Neural progenitor cell (in vitro differentiated cells): ENCODE measurements at regions not wholly inside any gene's neighbourhood (a gene's known extent, or its start where the extent isn't known, plus 50 kb on each side); places are given as distances from the start of the nearest gene placed in this dataset.

Experiments
- DNase-seq: peaks from one replicate; pipeline ENCODE4 v3.0.0-alpha.2; 2016; ENCODE audit warnings: low spot score
- H2AFZ ChIP-seq: fragments of 200-600 bp; sonication (generic); replicated peaks from 2 replicates; pipeline ENCODE4 v1.6.1; 2016; ENCODE audit warnings: antibody characterized with exemption
- H3F3A ChIP-seq: fragments of 200-600 bp; sonication (generic); 2 replicates; pipeline ENCODE4 v1.6.1; 2016; ENCODE audit warnings: antibody characterized with exemption, low read depth
- H3K27ac ChIP-seq: fragments of 200-600 bp; sonication (generic); 2 replicates; pipeline ENCODE4 v1.5.1; 2016; ENCODE audit warnings: mild to moderate bottlenecking
- H3K27me3 ChIP-seq: fragments of 200-600 bp; sonication (generic); 2 replicates; pipeline ENCODE4 v1.6.1; 2016; ENCODE audit warnings: mild to moderate bottlenecking, moderate library complexity
- H3K36me3 ChIP-seq: fragments of 200-600 bp; sonication (generic); 2 replicates; pipeline ENCODE4 v1.5.1; 2016
- H3K4me1 ChIP-seq: fragments of 200-600 bp; sonication (generic); 2 replicates; pipeline ENCODE4 v1.6.1; 2016; ENCODE audit warnings: mixed run types
- H3K4me2 ChIP-seq: fragments of 200-600 bp; sonication (generic); 2 replicates; pipeline ENCODE4 v1.6.1; 2016
- H3K4me3 ChIP-seq: fragments of 200-600 bp; sonication (generic); 2 replicates; pipeline ENCODE4 v1.5.1; 2016
- H3K79me2 ChIP-seq: fragments of 200-600 bp; sonication (generic); 2 replicates; pipeline ENCODE4 v1.6.1; 2016; ENCODE audit warnings: low read depth
- H3K9ac ChIP-seq: fragments of 200-600 bp; sonication (generic); 2 replicates; pipeline ENCODE4 v1.6.1; 2016
- H3K9me3 ChIP-seq: fragments of 200-600 bp; sonication (generic); 2 replicates; pipeline ENCODE4 v1.5.1; 2016; ENCODE audit warnings: low read depth
- H4K20me1 ChIP-seq: fragments of 200-600 bp; sonication (generic); 2 replicates; pipeline ENCODE4 v1.6.1; 2016; ENCODE audit warnings: low read depth
- H3K27ac Mint-ChIP-seq: 3 replicates; pipeline ENCODE4 v1.8.0; 2021; ENCODE audit warnings: mixed read lengths
- H3K27me3 Mint-ChIP-seq: 2 replicates; pipeline ENCODE4 v1.8.0; 2022; ENCODE audit warnings: low read depth, mild to moderate bottlenecking, inconsistent platforms, moderate library complexity, mixed read lengths; ENCODE audit not compliant: insufficient read depth
- H3K36me3 Mint-ChIP-seq: 3 replicates; pipeline ENCODE4 v1.8.0; 2021; ENCODE audit warnings: mixed read lengths
- H3K4me1 Mint-ChIP-seq: 3 replicates; pipeline ENCODE4 v1.8.0; 2021; ENCODE audit warnings: mixed read lengths
- H3K4me3 Mint-ChIP-seq: 3 replicates; pipeline ENCODE4 v1.8.0; 2021; ENCODE audit warnings: mild to moderate bottlenecking, moderate library complexity, mixed read lengths
- H3K9me3 Mint-ChIP-seq: 3 replicates; pipeline ENCODE4 v1.8.0; 2020; ENCODE audit warnings: mixed read lengths
- EZH2 ChIP-seq: fragments of 200-600 bp; sonication (generic); IDR thresholded peaks from 2 replicates; pipeline ENCODE4 v1.6.1; 2017; ENCODE audit warnings: antibody characterized with exemption, mild to moderate bottlenecking, moderate library complexity
- EZH2phosphoT487 ChIP-seq: fragments of 200-600 bp; sonication (generic); IDR thresholded peaks from 2 replicates; pipeline ENCODE4 v1.6.1; 2017; ENCODE audit warnings: antibody characterized with exemption
- TF ChIP-seq, protein P1 (sequence below): fragments of 200-600 bp; sonication (generic); IDR thresholded peaks from 2 replicates; pipeline ENCODE4 v1.5.1; 2017; ENCODE audit warnings: antibody characterized with exemption, mild to moderate bottlenecking

DNA sequence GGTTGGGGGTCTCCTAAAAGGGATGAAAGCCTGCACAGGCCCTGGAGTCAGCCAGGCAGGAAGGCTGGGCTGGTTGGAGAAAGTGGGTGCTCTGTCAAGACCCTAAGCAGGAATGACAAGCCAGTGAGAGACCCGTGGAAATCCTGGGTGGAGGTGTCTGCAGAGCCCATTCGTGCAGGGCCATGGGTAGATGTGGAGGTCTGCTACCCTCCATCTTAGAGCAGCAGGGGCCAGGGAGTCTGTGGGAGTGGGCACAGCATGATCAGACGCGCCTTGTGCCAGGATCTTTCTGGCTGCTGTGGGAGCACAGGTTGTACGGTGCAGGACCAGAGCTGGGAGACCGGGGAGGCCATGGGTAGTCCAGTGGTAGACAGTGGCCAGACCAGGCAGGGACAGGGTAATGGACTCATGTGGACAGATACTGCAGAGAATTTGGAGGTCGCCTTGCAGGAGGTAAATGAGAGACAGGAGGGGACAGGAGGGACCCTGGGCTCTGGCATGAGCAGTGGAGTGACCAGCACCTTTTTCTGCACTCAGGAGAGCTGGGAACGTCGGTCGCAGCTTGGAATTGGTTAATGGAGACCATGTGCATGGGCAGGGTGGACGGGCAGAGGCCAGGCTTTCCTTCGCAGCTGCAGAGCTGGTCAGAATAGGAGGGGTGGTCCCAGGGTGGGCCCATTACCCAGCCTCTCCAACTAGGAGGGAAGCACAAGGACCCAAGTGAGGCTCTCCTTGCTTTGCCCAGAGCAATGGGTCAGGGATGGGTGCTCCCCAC lies 203.5 kb upstream of the PMEPA1 start:
- Mint-ChIP-seq H3K4me3 (no peak overlapping the region), H3K27ac (no peak overlapping the region), H3K36me3 (no peaks in the 10 kb centered on the region), H3K9me3 (peaks cover 2% of the 10 kb centered on the region), H3K4me1 (peaks cover 14% of the 10 kb centered on the region), H3K27me3 (peaks cover 15% of the 10 kb centered on the region)
- Histone ChIP-seq H3K27ac (no peak overlapping the region), H3K4me3 (no peak overlapping the region), H4K20me1 (no peaks in the 10 kb centered on the region), H3K4me1 (peaks cover 6% of the 10 kb centered on the region), H3K9me3 (no peaks in the 10 kb centered on the region), H3K9ac (no peak overlapping the region), H3K36me3 (no peaks in the 10 kb centered on the region), H3F3A (no peaks in the 10 kb centered on the region), H2AFZ (no peak overlapping the region), H3K27me3 (no peaks in the 10 kb centered on the region), H3K4me2 (no peak overlapping the region), H3K79me2 (no peaks in the 10 kb centered on the region)
- TF ChIP-seq EZH2 (no peak), EZH2phosphoT487 (no peak)
- TF ChIP-seq, protein P1, sequence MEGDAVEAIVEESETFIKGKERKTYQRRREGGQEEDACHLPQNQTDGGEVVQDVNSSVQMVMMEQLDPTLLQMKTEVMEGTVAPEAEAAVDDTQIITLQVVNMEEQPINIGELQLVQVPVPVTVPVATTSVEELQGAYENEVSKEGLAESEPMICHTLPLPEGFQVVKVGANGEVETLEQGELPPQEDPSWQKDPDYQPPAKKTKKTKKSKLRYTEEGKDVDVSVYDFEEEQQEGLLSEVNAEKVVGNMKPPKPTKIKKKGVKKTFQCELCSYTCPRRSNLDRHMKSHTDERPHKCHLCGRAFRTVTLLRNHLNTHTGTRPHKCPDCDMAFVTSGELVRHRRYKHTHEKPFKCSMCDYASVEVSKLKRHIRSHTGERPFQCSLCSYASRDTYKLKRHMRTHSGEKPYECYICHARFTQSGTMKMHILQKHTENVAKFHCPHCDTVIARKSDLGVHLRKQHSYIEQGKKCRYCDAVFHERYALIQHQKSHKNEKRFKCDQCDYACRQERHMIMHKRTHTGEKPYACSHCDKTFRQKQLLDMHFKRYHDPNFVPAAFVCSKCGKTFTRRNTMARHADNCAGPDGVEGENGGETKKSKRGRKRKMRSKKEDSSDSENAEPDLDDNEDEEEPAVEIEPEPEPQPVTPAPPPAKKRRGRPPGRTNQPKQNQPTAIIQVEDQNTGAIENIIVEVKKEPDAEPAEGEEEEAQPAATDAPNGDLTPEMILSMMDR: no peak
- no peak for DNase-seq

DNA sequence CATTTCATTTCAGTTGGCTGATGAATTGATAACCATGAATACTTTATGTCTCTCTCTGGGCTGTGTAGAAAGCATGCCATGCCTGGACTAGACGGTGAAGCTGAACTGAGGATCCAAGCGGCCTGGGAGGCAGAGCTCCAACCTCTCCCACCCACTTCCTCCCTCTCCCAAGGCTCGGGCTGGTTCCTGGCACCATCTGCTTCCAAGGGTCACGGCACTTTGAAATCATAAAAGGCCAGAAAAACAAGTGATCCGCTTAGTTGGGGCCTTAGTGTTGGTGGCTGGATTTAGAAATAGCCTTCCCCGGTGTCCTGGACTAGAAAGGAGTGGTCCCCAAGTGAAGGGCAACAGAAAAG lies 202.4 kb upstream of the PMEPA1 start:
- no peaks in the 10 kb centered on the region for H3K9me3 ChIP-seq
- H3K9me3 Mint-ChIP-seq: peaks cover 2% of the 10 kb centered on the region

DNA sequence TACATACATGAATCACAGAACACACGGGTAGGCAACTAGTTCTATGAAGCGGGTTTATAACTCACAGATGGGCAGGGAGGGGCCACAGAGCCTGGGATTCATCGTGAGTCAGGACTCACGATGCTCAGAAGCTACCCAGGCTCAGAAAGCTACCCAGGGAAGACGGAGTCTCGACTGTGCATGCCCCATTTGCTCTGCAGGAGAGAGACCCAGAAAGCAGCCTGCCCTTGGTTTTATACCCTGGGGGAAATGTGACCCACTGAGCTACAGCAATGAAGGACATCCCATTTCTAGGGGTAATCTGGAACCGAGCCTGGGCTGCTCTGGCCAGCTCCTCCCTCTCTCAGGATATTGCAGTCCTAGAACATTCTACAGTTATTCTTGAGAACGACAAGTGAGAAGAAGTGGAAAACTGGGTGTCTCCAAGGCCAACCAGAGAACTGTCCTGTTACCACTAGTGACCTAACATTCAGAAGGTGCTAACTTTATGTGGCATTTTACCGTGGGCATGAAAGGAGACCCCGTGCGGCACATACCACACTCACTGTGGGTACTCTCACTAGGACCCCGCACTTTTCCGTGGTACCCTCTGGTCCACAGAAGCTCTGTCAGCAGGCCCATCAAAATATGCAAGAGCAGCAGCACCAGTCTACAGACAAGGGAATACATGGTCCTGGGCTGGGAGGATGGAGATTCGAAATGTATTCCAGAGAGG lies 201.9 kb upstream of the PMEPA1 start:
- peaks cover 2% of the 10 kb centered on the region for H3K9me3 Mint-ChIP-seq
- no peak overlapping the region for H3K27ac Mint-ChIP-seq
- H3K27me3 Mint-ChIP-seq: peaks cover 15% of the 10 kb centered on the region

More for the DNA sequence above, 202.4 kb upstream of the PMEPA1 start:
- Histone ChIP-seq H2AFZ (no peak overlapping the region), H4K20me1 (no peaks in the 10 kb centered on the region), H3K27ac (no peak overlapping the region), H3K27me3 (no peaks in the 10 kb centered on the region), H3K9ac (no peak overlapping the region), H3F3A (no peaks in the 10 kb centered on the region), H3K79me2 (no peaks in the 10 kb centered on the region), H3K36me3 (no peaks in the 10 kb centered on the region), H3K4me2 (no peak overlapping the region), H3K4me3 (no peak overlapping the region), H3K4me1 (peaks cover 4% of the 10 kb centered on the region)
- TF ChIP-seq EZH2phosphoT487 (no peak), EZH2 (no peak)
- TF ChIP-seq, protein P1: no peak
- no peaks in the 10 kb centered on the region for H3K36me3 Mint-ChIP-seq
- H3K4me3 Mint-ChIP-seq: no peak overlapping the region
- no peak overlapping the region for H3K27ac Mint-ChIP-seq
- no peak for DNase-seq
- H3K27me3 Mint-ChIP-seq: peaks cover 15% of the 10 kb centered on the region
- H3K4me1 Mint-ChIP-seq: peaks cover 20% of the 10 kb centered on the region

DNA sequence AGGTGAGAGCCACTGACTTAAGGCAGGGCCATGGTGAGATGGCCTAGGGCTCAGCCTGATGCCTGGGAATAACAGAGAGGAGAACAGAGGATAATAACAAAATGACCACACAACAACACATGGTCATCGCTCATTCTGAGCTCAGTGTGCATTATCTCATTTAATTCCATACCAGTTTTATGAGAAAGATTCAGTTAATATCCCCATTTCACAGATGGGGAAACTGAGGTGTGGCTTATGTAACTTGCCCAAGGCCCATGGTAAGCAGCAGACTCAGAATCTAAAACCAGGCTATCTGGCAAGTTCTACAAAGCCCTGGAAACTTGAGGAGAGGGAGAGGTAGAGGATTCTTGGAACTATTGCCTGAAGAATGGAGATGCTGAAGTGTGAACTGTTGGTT lies 200.9 kb upstream of the PMEPA1 start:
- TF ChIP-seq EZH2: no peak
- TF ChIP-seq, protein P1: no peak
- no peak for TF ChIP-seq EZH2phosphoT487
- H2AFZ ChIP-seq: no peak overlapping the region

More for the DNA sequence above, 201.9 kb upstream of the PMEPA1 start:
- Histone ChIP-seq H3K27ac (no peak overlapping the region), H3K9ac (no peak overlapping the region), H2AFZ (no peak overlapping the region), H3K79me2 (no peaks in the 10 kb centered on the region), H3K27me3 (no peaks in the 10 kb centered on the region), H3K4me3 (no peak overlapping the region), H3K4me2 (no peak overlapping the region), H3K36me3 (no peaks in the 10 kb centered on the region), H3K4me1 (no peaks in the 10 kb centered on the region), H4K20me1 (no peaks in the 10 kb centered on the region), H3F3A (no peaks in the 10 kb centered on the region), H3K9me3 (no peaks in the 10 kb centered on the region)
- H3K4me3 Mint-ChIP-seq: no peak overlapping the region
- TF ChIP-seq EZH2: no peak
- no peak for DNase-seq
- peaks cover 20% of the 10 kb centered on the region for H3K4me1 Mint-ChIP-seq
- no peaks in the 10 kb centered on the region for H3K36me3 Mint-ChIP-seq

More for the DNA sequence above, 200.9 kb upstream of the PMEPA1 start:
- no peak for DNase-seq
- Histone ChIP-seq H3K9me3 (no peaks in the 10 kb centered on the region), H3K27me3 (no peaks in the 10 kb centered on the region), H4K20me1 (no peaks in the 10 kb centered on the region), H3K9ac (no peak overlapping the region), H3K4me3 (no peak overlapping the region), H3F3A (no peaks in the 10 kb centered on the region), H3K4me2 (no peak overlapping the region), H3K79me2 (no peaks in the 10 kb centered on the region), H3K27ac (no peak overlapping the region), H3K36me3 (no peaks in the 10 kb centered on the region), H3K4me1 (no peaks in the 10 kb centered on the region)
- H3K27me3 Mint-ChIP-seq: peaks cover 15% of the 10 kb centered on the region
- H3K27ac Mint-ChIP-seq: no peak overlapping the region
- no peak overlapping the region for H3K4me3 Mint-ChIP-seq
- H3K4me1 Mint-ChIP-seq: peaks cover 20% of the 10 kb centered on the region
- no peaks in the 10 kb centered on the region for H3K36me3 Mint-ChIP-seq
- peaks cover 2% of the 10 kb centered on the region for H3K9me3 Mint-ChIP-seq
